Endothelial cell of umbilical vein (primary cell): ENCODE measurements at regions not wholly inside any gene's neighbourhood (a gene's known extent, or its start where the extent isn't known, plus 50 kb on each side); places are given as distances from the start of the nearest gene placed in this dataset.

Experiments
- BruUV-seq: library from RNA; stranded (reverse); fragments of 400-500 nt; replicated peaks from 2 replicates; lab custom pipeline; 2021; lab: Mats Ljungman, UMichigan
- CTCF ChIA-PET: fragments of 300-600, 350-600 bp; sonication (Branson Sonifier 250); formaldehyde crosslinking; loops from one replicate; lab custom pipeline; 2021; ENCODE audit warnings: antibody characterized with exemption, inconsistent platforms; lab: Charles Lee
- POLR2A ChIA-PET: fragments of 300-600, 350-600 bp; sonication (Branson Sonifier 250); formaldehyde crosslinking; loops from one replicate; lab custom pipeline; 2021; ENCODE audit warnings: antibody characterized with exemption, inconsistent platforms; lab: Charles Lee
- DNase-seq: peaks from one replicate; pipeline ENCODE4 v3.0.0-alpha.2; 2011; ENCODE audit warnings: low read depth, low spot score
- FAIRE-seq: peaks from 2 replicates; lab custom pipeline; 2011; peaks lifted over from hg19 to GRCh38; lab: Jason Lieb, UNC
- H2AFZ ChIP-seq: 2 replicates; pipeline ENCODE4 v1.6.0; 2012; ENCODE audit warnings: low read depth, low read length, control low read depth, inconsistent platforms
- H3K27ac ChIP-seq: 2 replicates; pipeline ENCODE4 v1.5.1; 2011; ENCODE audit warnings: low read depth, mild to moderate bottlenecking, control low read depth, low read length, moderate library complexity; ENCODE audit not compliant: insufficient read depth
- H3K27me3 ChIP-seq, 2 experiments: 2 replicates each; pipeline versions ENCODE4 v1.6.0 to v1.6.1; 2011; ENCODE audit warnings: low read length in 2 of 2, mixed read lengths in 1 of 2; ENCODE audit not compliant: control insufficient read depth in 2 of 2, insufficient read depth in 2 of 2
- H3K36me3 ChIP-seq, 2 experiments: 2 replicates in 1 of 2; 3 replicates in 1 of 2; pipeline ENCODE4 v1.5.1; 2011; ENCODE audit warnings: low read length in 2 of 2, mild to moderate bottlenecking in 1 of 2, moderate library complexity in 1 of 2; ENCODE audit not compliant: control insufficient read depth in 2 of 2, insufficient read depth in 2 of 2; ENCODE audit errors: extremely low read depth in 1 of 2
- H3K4me1 ChIP-seq: 3 replicates; pipeline ENCODE4 v1.5.1; 2011; ENCODE audit warnings: mild to moderate bottlenecking, low read length; ENCODE audit not compliant: control insufficient read depth, insufficient read depth; ENCODE audit errors: extremely low read depth
- H3K4me2 ChIP-seq: 2 replicates; pipeline ENCODE4 v1.6.1; 2011; ENCODE audit warnings: low read length, control low read depth, mixed read lengths; ENCODE audit not compliant: insufficient read depth
- H3K4me3 ChIP-seq, 3 experiments: fragments of 200-600 bp in 1 of 3; sonication (generic), shearing (Covaris generic) in 1 of 3; replicated peaks in 1 of 3; 2 replicates each; pipeline ENCODE4 v1.5.1; 2011 to 2016; ENCODE audit warnings: control low read depth in 3 of 3, low read length in 3 of 3, mild to moderate bottlenecking in 2 of 3, inconsistent platforms in 1 of 3, low read depth in 1 of 3, moderate library complexity in 1 of 3; ENCODE audit not compliant: insufficient read depth in 1 of 3
- H3K79me2 ChIP-seq: 2 replicates; pipeline ENCODE4 v1.6.0; 2012; ENCODE audit warnings: low read length, inconsistent platforms; ENCODE audit not compliant: control insufficient read depth, insufficient read depth
- H3K9ac ChIP-seq: replicated peaks from 2 replicates; pipeline ENCODE3; 2011; ENCODE audit warnings: low read length, control low read depth; ENCODE audit not compliant: insufficient read depth; ENCODE audit errors: extremely low read depth
- H3K9me1 ChIP-seq: replicated peaks from 3 replicates; pipeline ENCODE4 v1.6.0; 2011; ENCODE audit warnings: mild to moderate bottlenecking, low read length; ENCODE audit not compliant: control insufficient read depth, insufficient read depth; ENCODE audit errors: extremely low read depth
- H3K9me3 ChIP-seq: replicated peaks from 2 replicates; pipeline ENCODE4 v1.5.1; 2012; ENCODE audit warnings: low read length, inconsistent platforms; ENCODE audit not compliant: control insufficient read depth, insufficient read depth
- H4K20me1 ChIP-seq: replicated peaks from 2 replicates; pipeline ENCODE3; 2011; ENCODE audit warnings: mild to moderate bottlenecking, low read length; ENCODE audit not compliant: control insufficient read depth, insufficient read depth; ENCODE audit errors: extremely low read depth
- CTCF ChIP-seq, 2 donors: IDR thresholded peaks; 1 replicate in 1 of 2; 2 replicates in 1 of 2; pipeline ENCODE4 v1.5.1; 2011; ENCODE audit warnings: low read length in 2 of 2, mild to moderate bottlenecking in 2 of 2, moderate library complexity in 2 of 2, control low read depth in 1 of 2, inconsistent platforms in 1 of 2, low read depth in 1 of 2; ENCODE audit not compliant: insufficient read depth in 1 of 2; ENCODE audit errors: extremely low read depth in 1 of 2
- EZH2 ChIP-seq: IDR thresholded peaks from 2 replicates; pipeline ENCODE4 v1.6.1; 2012; ENCODE audit warnings: borderline replicate concordance, low read depth, mild to moderate bottlenecking, moderate library complexity, low read length, inconsistent platforms; ENCODE audit not compliant: severe bottlenecking
- FOS ChIP-seq: IDR thresholded peaks from 2 replicates; pipeline ENCODE4 v1.6.1; 2011; ENCODE audit warnings: mild to moderate bottlenecking, low read length, moderate library complexity, borderline replicate concordance; ENCODE audit not compliant: insufficient read depth
- GATA2 ChIP-seq: IDR thresholded peaks from 2 replicates; pipeline ENCODE4 v1.7.0; 2011; ENCODE audit warnings: low read depth, mild to moderate bottlenecking, moderate library complexity, mixed read lengths, low read length; ENCODE audit not compliant: insufficient read length, insufficient read depth
- JUN ChIP-seq: IDR thresholded peaks from 2 replicates; pipeline ENCODE4 v1.6.1; 2011; ENCODE audit warnings: borderline replicate concordance, low read depth; ENCODE audit not compliant: insufficient read length, insufficient read depth
- MYC ChIP-seq: IDR thresholded peaks from one replicate; pipeline ENCODE4 v1.6.1; 2011; ENCODE audit warnings: mild to moderate bottlenecking, low read depth, low read length
- POLR2A ChIP-seq: IDR thresholded peaks from 2 replicates; pipeline ENCODE4 v1.6.1; 2012; ENCODE audit warnings: low read depth, mild to moderate bottlenecking, control low read depth, low read length
- POLR2AphosphoS5 ChIP-seq: IDR thresholded peaks from 2 replicates; pipeline ENCODE4 v1.6.1; 2012; ENCODE audit warnings: low read depth, mild to moderate bottlenecking, control low read depth, low read length, moderate library complexity; ENCODE audit not compliant: insufficient read depth
- dilution Hi-C: fragments of 300-500 bp; cut with MboI; formaldehyde crosslinking; loops from one replicate; pipeline ENCODE4 v1.15.0; 2019; ENCODE audit warnings: low sequenced_read_pairs; ENCODE audit not compliant: extremely low pct_ligation_motif_present
- intact Hi-C: fragments of 100-400 bp; cut with micrococcal nuclease; formaldehyde crosslinking; loops from one replicate; pipeline ENCODE4 v1.10.0; 2022
- TF ChIP-seq, protein P1 (sequence below): IDR thresholded peaks from 2 replicates; pipeline ENCODE4 v1.6.1; 2011; ENCODE audit not compliant: insufficient read depth, insufficient read length

- POLR2A ChIA-PET, result no interaction called here
- TF ChIP-seq MYC (no peak), CTCF (IDR thresholded peaks at IDR 0.05; ENCODE audit: extremely low read depth in 1 of 2, insufficient read depth in 1 of 2, low read depth in 1 of 2, low read length in 2 of 2) (no peak), EZH2 (no peak), FOS (no peak), JUN (no peak), POLR2AphosphoS5 (no peak), POLR2A (no peak), GATA2 (no peak)
- TF ChIP-seq, protein P1, sequence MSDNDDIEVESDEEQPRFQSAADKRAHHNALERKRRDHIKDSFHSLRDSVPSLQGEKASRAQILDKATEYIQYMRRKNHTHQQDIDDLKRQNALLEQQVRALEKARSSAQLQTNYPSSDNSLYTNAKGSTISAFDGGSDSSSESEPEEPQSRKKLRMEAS, result no peak
- intact Hi-C loops, result no loop called here
- FAIRE-seq (no peak), DNase-seq (no peak)
- no peaks in the 10 kb centered on the region for H3K36me3 ChIP-seq
- no peaks in the 10 kb centered on the region for H3K27me3 ChIP-seq
- H3K79me2 ChIP-seq, result no peaks in the 10 kb centered on the region
- no peaks in the 10 kb centered on the region for H3K4me1 ChIP-seq
- CTCF ChIA-PET, result no interaction called here
- H3K9me1 ChIP-seq, result no peaks in the 10 kb centered on the region
- H2AFZ ChIP-seq, result no peak overlapping the region
- H3K9ac ChIP-seq, result no peak overlapping the region
- H3K4me3 ChIP-seq, result no peak overlapping the region
- no peak overlapping the region for H3K27ac ChIP-seq
- H4K20me1 ChIP-seq, result no peaks in the 10 kb centered on the region
- no peaks in the 10 kb centered on the region for H3K9me3 ChIP-seq
- no peak overlapping the region for H3K4me2 ChIP-seq
- no TSS peak for BruUV-seq
- dilution Hi-C loops, result no loop called here
Measured at GRCh38 chr4:177687117-177687516, 244.9 kb upstream of the AGA start.
